ENCODE measurements at regions not wholly inside any gene's neighbourhood (a gene's known extent, or its start where the extent isn't known, plus 50 kb on each side); places are given as distances from the start of the nearest gene placed in this dataset.

- H2AFZ ChIP-seq = no peak overlapping the region
- H3K36me3 Mint-ChIP-seq (ENCODE audit: low read depth) = no peaks in the 10 kb centered on the region
- H3K27me3 ChIP-seq (ENCODE audit: insufficient read depth) = peaks cover 78% of the 10 kb centered on the region
- no peaks in the 10 kb centered on the region for H3K9me3 Mint-ChIP-seq
- DNase-seq (ENCODE audit: low spot score) (no peak), ATAC-seq (no peak)
- no peaks in the 10 kb centered on the region for H3K9me2 ChIP-seq (ENCODE audit: insufficient read depth)
- no peak overlapping the region for H3K4me3 ChIP-seq
- no peak overlapping the region for H3K4me3 Mint-ChIP-seq
- H3K79me2 ChIP-seq (replicated peaks; ENCODE audit: insufficient read depth) = no peaks in the 10 kb centered on the region
- peaks cover 16% of the 10 kb centered on the region; the same call in 1 of the 2 replicates for H3K4me1 ChIP-seq (ENCODE audit: insufficient read depth)
- peaks cover 6% of the 10 kb centered on the region; the same call in 1 of the 2 replicates for H4K20me1 ChIP-seq (replicated peaks; ENCODE audit: insufficient read depth)
- H3K27me3 Mint-ChIP-seq (ENCODE audit: insufficient read depth, low read depth, poor library complexity) = peaks cover 63% of the 10 kb centered on the region
- no peak overlapping the region for H3K4me2 ChIP-seq
- H3K4me1 Mint-ChIP-seq = peaks cover 16% of the 10 kb centered on the region
- TF ChIP-seq POLR2AphosphoS5 (IDR thresholded peaks at IDR 0.05; ENCODE audit: low read depth) (no peak), EZH2phosphoT487 (IDR thresholded peaks at IDR 0.05; ENCODE audit: unreplicated experiment) (no peak), ZNF331 (CRISPR knock-in tag; IDR thresholded peaks at IDR 0.05; ENCODE audit: low read depth) (no peak), CTCF (conservative IDR thresholded peaks at IDR 0.05; ENCODE audit: low read depth in 2 of 2) (no peak), ETS1 (IDR thresholded peaks at IDR 0.05) (no peak), JUNB (IDR thresholded peaks at IDR 0.05; ENCODE audit: unreplicated experiment) (no peak), ZNF114 (CRISPR knock-in tag; IDR thresholded peaks at IDR 0.05) (no peak), NANOG (IDR thresholded peaks at IDR 0.05; ENCODE audit: borderline replicate concordance) (no peak)
- no peak overlapping the region for H3K27ac ChIP-seq (ENCODE audit: low read depth)
- H3K27ac Mint-ChIP-seq = no peak overlapping the region
- no peaks in the 10 kb centered on the region for H3F3A ChIP-seq (replicated peaks; ENCODE audit: low read depth)
- no peaks in the 10 kb centered on the region for H3K36me3 ChIP-seq (ENCODE audit: insufficient read depth)
Measured at GRCh38 chr6:95803889-95804288, 211.9 kb upstream of the FUT9 start.

- no peaks in the 10 kb centered on the region for H3K79me2 ChIP-seq (replicated peaks; ENCODE audit: insufficient read depth)
- H3K4me3 Mint-ChIP-seq = no peak overlapping the region
- peaks cover 54% of the 10 kb centered on the region for H3K27me3 Mint-ChIP-seq (ENCODE audit: insufficient read depth, low read depth, poor library complexity)
- no peak overlapping the region for H3K27ac Mint-ChIP-seq
- peaks cover 67% of the 10 kb centered on the region for H3K27me3 ChIP-seq (ENCODE audit: insufficient read depth)
- DNase-seq (ENCODE audit: low spot score) (no peak), ATAC-seq (no peak)
- H3K4me2 ChIP-seq = no peak overlapping the region
- peaks cover 6% of the 10 kb centered on the region; the same call in 1 of the 2 replicates for H4K20me1 ChIP-seq (replicated peaks; ENCODE audit: insufficient read depth)
- H3K9me3 Mint-ChIP-seq = no peaks in the 10 kb centered on the region
- no peaks in the 10 kb centered on the region for H3K9me2 ChIP-seq (ENCODE audit: insufficient read depth)
- H3K36me3 Mint-ChIP-seq (ENCODE audit: low read depth) = no peaks in the 10 kb centered on the region
- H3K4me1 Mint-ChIP-seq = peaks cover 16% of the 10 kb centered on the region
- no peak overlapping the region for H2AFZ ChIP-seq
- H3K27ac ChIP-seq (ENCODE audit: low read depth) = no peak overlapping the region
- no peak overlapping the region for H3K4me3 ChIP-seq
- H3F3A ChIP-seq (replicated peaks; ENCODE audit: low read depth) = no peaks in the 10 kb centered on the region
- no peaks in the 10 kb centered on the region for H3K36me3 ChIP-seq (ENCODE audit: insufficient read depth)
- H3K4me1 ChIP-seq (ENCODE audit: insufficient read depth) = peaks cover 16% of the 10 kb centered on the region; the same call in 1 of the 2 replicates
- TF ChIP-seq POLR2AphosphoS5 (IDR thresholded peaks at IDR 0.05; ENCODE audit: low read depth) (no peak), ETS1 (IDR thresholded peaks at IDR 0.05) (no peak), STAT1 (IDR thresholded peaks at IDR 0.05; ENCODE audit: unreplicated experiment) (no peak), CREB1 (CRISPR knock-in tag; IDR thresholded peaks at IDR 0.05; ENCODE audit: low read depth) (no peak), NANOG (IDR thresholded peaks at IDR 0.05; ENCODE audit: borderline replicate concordance) (no peak), ZNF462 (CRISPR knock-in tag; IDR thresholded peaks at IDR 0.05) (no peak), ZNF114 (CRISPR knock-in tag; IDR thresholded peaks at IDR 0.05) (no peak)
Measured at GRCh38 chr6:95804847-95805541, 210.8 kb upstream of the FUT9 start.
